ENCODE measurements at regions not wholly inside any gene's neighbourhood (a gene's known extent, or its start where the extent isn't known, plus 50 kb on each side); places are given as distances from the start of the nearest gene placed in this dataset.
"Not testable (repeated sequence)": the region's sequence is repeated elsewhere in the genome, so short reads cannot be mapped to it uniquely, and the experiment has no call there.

- DNase-seq = no peak
These were observed 420.2 kb upstream of the CCDC54 start for GRCh38 chr3:106957029-106957428.

DNA sequence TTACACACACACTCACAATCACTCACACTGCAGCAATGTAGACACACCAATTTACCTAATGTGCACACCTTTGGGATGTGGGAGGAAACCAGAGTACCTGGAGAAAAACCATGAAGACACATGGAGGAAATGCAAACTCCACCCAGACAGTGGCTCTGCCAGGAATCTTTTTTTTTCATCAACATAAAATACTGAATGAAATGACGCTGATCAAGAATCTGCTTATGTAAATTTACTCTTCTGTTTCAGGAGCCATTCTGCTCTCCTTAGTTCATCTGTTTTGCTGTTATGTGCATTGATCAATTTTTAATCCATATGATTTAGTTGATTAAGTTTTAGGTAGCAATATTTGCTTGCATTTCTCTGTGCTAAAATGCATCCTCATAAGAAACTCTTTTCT is 414.2 kb upstream of the CCDC54 start:
- DNase-seq = no peak

DNA sequence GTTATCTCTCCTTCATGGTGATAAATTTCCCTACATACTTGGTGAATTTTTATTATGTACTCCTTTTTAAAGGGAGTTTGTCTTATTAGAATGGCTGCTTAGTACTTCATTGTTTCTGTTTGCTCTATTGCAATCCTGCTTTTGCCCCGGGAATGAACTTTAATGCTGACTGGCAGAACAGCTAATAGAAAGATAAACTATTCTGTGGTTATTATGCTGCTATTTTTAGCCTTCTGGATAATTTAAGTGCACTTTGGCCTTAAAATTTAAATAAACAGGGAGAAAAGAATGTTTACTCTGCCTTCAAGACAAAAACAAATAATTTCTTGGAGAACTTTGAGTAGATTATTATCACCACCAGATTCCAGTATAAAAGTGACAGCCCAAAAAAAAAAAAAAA is 413.8 kb upstream of the CCDC54 start:
- DNase-seq = no peak

GRCh38 chr3:106965307-106965706 is 411.9 kb upstream of the CCDC54 start:
- no peak for DNase-seq

DNA sequence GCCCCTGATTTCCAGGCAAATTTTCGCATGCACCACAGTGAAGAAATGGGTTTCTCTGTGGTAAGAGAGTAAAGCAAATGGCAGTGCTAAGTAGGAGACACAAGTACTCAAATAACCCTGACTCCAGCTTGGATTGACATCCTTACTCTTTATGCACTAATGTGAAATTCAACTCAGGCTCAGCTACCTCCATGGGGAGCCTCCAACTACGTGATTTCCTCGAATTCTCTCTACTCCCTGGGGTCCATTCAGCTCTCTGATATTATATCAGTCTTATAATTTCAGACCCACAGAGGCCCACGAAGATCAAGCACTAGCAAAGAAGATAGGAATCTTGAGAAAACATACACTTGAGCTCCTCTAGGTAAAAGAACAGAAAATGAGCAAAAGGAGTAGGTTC is 407.6 kb upstream of the CCDC54 start:
- DNase-seq = no peak

GRCh38 chr3:106981392-106981791 is 395.8 kb upstream of the CCDC54 start:
- DNase-seq = no peak

GRCh38 chr3:106985721-106986120 is 391.5 kb upstream of the CCDC54 start:
- DNase-seq = no peak

GRCh38 chr3:106998841-106999682 is 378.2 kb upstream of the CCDC54 start:
- not testable (repeated sequence) for DNase-seq

DNA sequence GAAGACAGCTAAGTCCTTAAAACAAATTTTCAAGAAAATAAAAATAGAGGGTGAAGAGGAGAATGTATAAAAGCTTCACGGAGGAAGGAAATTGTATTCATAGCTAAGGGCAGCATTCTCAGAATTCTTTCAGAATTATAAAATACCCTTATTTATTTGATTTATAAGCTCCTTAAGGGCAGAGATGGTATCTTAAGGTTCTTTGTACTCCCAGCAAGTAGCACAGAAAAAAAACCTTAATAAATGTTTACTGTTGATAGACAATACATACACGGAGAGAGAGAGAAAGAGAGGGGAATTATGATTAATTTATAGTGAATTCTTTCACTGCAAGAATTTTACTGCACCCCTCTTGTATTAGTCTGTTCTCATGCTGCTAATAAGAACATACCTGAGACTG is 375.6 kb upstream of the CCDC54 start:
- DNase-seq = no peak

DNA sequence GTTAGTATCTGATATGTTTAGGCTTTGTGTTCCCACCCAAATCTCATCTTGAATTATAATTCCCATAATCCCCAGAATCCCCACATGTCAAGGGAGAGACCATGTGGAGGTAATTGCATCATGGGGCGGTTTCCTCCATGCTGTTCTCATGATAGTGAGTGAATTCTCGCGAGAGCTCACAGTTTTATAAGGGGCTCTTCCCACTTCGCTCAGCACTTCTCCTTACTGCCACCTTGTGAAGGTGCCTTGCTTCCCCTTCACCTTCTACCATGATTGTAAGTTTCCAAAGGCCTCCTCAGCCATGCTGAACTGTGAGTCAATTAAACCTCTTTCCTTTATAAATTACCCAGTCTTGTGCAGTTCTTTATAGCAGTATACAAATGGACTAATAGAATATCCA is 371.9 kb upstream of the CCDC54 start:
- DNase-seq = not testable (repeated sequence)

GRCh38 chr3:107008213-107008612 is 369.0 kb upstream of the CCDC54 start:
- no peak for DNase-seq

DNA sequence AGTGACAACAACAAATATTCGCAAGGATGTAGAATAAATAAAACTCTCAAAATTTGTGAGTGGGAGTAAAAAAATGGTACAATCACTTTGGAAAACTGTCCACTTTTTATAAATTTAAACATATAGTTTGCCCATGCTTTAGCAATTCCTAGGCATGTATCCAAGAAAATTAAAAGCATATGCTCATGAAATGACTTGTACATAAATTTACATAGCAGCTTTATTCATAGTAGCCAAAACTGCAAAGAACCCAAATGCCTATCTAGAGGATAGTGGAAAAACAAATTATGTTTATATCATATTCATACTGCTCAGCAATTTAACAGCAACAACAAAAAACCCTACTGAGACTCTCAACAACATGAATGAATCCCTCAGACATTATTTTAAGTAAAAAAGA is 363.6 kb upstream of the CCDC54 start:
- DNase-seq = no peak

- no peak for DNase-seq
These were observed 352.6 kb upstream of the CCDC54 start for GRCh38 chr3:107024551-107025026.

DNA sequence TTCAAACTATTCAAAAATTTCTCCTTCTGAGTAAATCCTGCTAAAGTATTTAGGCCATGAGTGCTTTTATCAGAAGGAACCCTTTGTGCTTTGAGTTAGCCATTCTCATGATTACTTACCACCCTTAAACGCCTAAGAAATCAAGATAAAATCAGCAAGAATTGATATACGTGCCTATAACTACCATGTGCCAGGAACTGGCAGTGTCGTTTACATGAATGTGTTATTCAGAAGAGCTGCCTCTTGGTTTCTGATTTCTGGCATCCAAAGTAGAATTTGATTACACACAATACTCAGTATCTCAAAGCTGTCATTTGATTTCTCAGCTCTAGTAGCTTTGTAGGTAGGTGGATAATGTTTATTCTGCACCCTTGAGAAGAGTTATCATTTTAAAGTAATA is 351.3 kb upstream of the CCDC54 start:
- DNase-seq = no peak

DNA sequence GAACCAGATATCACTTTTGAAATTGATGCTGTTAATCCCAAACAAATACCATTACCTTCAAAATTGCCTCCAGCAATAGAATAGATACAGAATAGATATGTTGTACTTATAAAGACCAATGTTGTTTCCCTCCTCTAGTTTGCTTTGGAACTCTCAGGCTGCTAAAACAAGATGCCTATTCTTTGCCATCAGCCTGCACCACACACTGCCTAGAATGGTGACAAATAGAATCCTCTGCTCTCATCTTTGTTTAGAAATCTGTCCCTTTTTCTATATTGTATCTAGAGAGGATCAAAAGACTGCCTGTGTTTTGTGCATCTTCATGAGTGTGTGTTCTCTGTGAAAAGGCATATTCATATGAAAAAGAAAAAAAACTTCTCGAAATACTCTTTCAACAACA is 349.2 kb upstream of the CCDC54 start:
- no peak for DNase-seq

GRCh38 chr3:107028626-107029025 is 348.6 kb upstream of the CCDC54 start:
- no peak for DNase-seq

DNA sequence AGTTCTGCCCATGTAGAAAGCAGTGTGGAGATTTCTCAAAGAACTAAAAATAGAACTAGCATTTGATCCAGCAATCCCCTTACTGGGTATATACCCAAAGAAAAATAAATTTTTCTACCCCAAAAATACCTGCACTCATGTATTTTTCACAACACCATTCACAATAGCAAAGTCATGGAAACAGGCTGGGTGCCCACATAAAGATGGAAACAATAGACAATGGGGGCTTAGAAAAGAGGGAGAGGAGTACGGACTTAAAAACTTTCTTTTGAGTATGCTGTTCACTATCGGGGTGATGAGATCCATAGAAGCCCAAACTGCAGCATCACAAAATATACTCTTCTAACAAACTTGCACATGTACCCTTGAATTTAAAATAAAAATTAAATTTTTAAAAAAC is 345.1 kb upstream of the CCDC54 start:
- no peak for DNase-seq

DNA sequence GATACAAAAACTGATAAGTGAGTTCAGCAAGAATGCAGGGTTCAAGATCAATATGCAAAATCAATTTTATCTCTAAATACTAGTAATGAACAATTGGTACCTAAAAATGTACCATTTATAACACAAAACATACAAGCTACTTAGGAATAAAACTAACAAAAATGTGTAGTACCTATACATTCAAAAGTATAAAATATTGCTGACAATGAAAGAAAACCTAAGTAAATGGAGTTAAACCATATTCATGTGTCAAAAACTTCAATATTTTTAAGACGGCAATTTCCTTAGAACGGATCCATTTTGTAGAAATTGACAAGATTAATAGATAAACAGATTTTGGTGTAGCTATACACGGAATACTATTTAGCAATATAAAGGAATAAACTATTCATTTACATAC is 343.1 kb upstream of the CCDC54 start:
- DNase-seq = no peak

DNA sequence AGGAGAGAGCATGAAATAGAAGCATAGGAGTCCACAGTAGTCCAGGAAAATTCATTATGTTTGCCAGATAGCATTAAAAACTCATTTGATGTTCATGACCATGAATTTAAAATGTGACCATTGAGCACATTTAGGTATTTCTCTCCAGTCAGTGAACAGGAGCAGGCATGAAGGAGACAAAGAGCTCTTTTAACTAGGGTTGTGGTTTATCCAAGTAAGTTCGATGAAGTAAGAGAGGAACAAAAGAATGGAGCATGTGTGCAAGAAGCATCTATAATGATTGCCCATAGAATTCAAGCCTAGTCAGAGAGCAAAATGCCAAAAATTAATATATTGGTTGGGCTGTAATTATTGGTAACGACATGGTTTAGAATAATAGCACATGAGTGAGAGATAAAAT is 342.1 kb upstream of the CCDC54 start:
- DNase-seq = no peak

GRCh38 chr3:107044677-107045076 is 332.6 kb upstream of the CCDC54 start:
- DNase-seq = no peak

- no peak for DNase-seq
These were observed 331.4 kb upstream of the CCDC54 start for GRCh38 chr3:107045791-107046190.

GRCh38 chr3:107055181-107055942 is 321.9 kb upstream of the CCDC54 start:
- DNase-seq = no peak

GRCh38 chr3:107061466-107061865 is 315.8 kb upstream of the CCDC54 start:
- no peak for DNase-seq

- DNase-seq = no peak
These were observed 314.9 kb upstream of the CCDC54 start for GRCh38 chr3:107062310-107062709.
